NT2/D1 (cell line): ENCODE measurements at regions not wholly inside any gene's neighbourhood (a gene's known extent, or its start where the extent isn't known, plus 50 kb on each side); places are given as distances from the start of the nearest gene placed in this dataset.
"Not testable (repeated sequence)": the region's sequence is repeated elsewhere in the genome, so short reads cannot be mapped to it uniquely, and the experiment has no call there.

Source experiments
- SUZ12 ChIP-seq: IDR thresholded peaks from 2 replicates; pipeline ENCODE4 v1.6.1; 2011; ENCODE audit not compliant: insufficient read length, insufficient read depth; ENCODE audit errors: extremely low read depth
- ZNF274 ChIP-seq: IDR thresholded peaks from 2 replicates; pipeline ENCODE4 v1.6.1; 2011; ENCODE audit warnings: mild to moderate bottlenecking, low read depth, low read length

GRCh38 chr7:6926193-6927174, 100.4 kb upstream of the CCZ1B start:
- TF ChIP-seq SUZ12, ZNF274: not testable (repeated sequence)
